Upper lobe of left lung (tissue), 4 donors: ENCODE measurements at regions not wholly inside any gene's neighbourhood (a gene's known extent, or its start where the extent isn't known, plus 50 kb on each side); places are given as distances from the start of the nearest gene placed in this dataset.

Experiments
- CTCF ChIP-seq, 6 experiments: fragments of 450-650 bp in 4 of 6; fragments of 200-600 bp in 2 of 6; sonication (generic) in 2 of 6; IDR thresholded peaks; one replicate each; pipeline ENCODE4 v1.5.1; 2016 to 2019; ENCODE audit warnings: antibody characterized with exemption in 6 of 6
- POLR2A ChIP-seq, 4 donors: fragments of 450-650 bp; IDR thresholded peaks; one replicate each; pipeline ENCODE4 v1.5.1; 2016 to 2017; ENCODE audit warnings: antibody characterized with exemption in 4 of 4, mild to moderate bottlenecking in 2 of 4

- TF ChIP-seq CTCF (IDR thresholded peaks at IDR 0.05) (no peak), POLR2A (IDR thresholded peaks at IDR 0.05) (no peak)
These were observed 209.5 kb downstream of the CLIC5 start for GRCh38 chr6:45806172-45806571.
